ENCODE measurements at regions not wholly inside any gene's neighbourhood (a gene's known extent, or its start where the extent isn't known, plus 50 kb on each side); places are given as distances from the start of the nearest gene placed in this dataset.

- Histone ChIP-seq H3K4me1 (no peaks in the 10 kb centered on the region), H3K9me3 (peaks cover 4% of the 10 kb centered on the region), H3K4me3 (no peak overlapping the region), H3K27ac (no peak overlapping the region), H3K27me3 (ENCODE audit: insufficient read depth in 3 of 3, low read length in 2 of 3) (peaks cover 0 to 3% (median 0%) of the 10 kb centered on the region in 3 donors), H3K36me3 (ENCODE audit: insufficient read depth in 1 of 2, low read depth in 1 of 2) (no peaks in the 10 kb centered on the region)
- intact Hi-C loops (cut with DNase I): no loop called here
- WGBS, 3 donors: 75 to 90% (median 84%) methylated on average over 3 of the region's 3 CpGs
- ATAC-seq: no peak
- no peak for TF ChIP-seq CTCF (IDR thresholded peaks at IDR 0.05)
- no peak for DNase-seq
Observed at GRCh38 chr4:75158451-75158850, 225.5 kb downstream of the PARM1 start.

GRCh38 chr4:75154994-75155393 lies 222.1 kb downstream of the PARM1 start:
- peaks cover 0 to 3% (median 0%) of the 10 kb centered on the region in 3 donors for H3K27me3 ChIP-seq (ENCODE audit: insufficient read depth in 3 of 3, low read length in 2 of 3)
- intact Hi-C loops (cut with DNase I): no loop called here
- ATAC-seq (no peak), DNase-seq (no peak)
- no peaks in the 10 kb centered on the region for H3K4me1 ChIP-seq
- H3K4me3 ChIP-seq: no peak overlapping the region
- TF ChIP-seq CTCF (IDR thresholded peaks at IDR 0.05): no peak
- no peak overlapping the region for H3K27ac ChIP-seq
- no peaks in the 10 kb centered on the region for H3K36me3 ChIP-seq (ENCODE audit: insufficient read depth in 1 of 2, low read depth in 1 of 2)
- peaks cover 4% of the 10 kb centered on the region for H3K9me3 ChIP-seq

GRCh38 chr4:75146223-75146622 lies 213.3 kb downstream of the PARM1 start:
- DNase-seq: no peak
- H3K27me3 ChIP-seq (ENCODE audit: insufficient read depth in 3 of 3, low read length in 2 of 3): no peaks in the 10 kb centered on the region
- no peaks in the 10 kb centered on the region for H3K4me1 ChIP-seq
- intact Hi-C loops (cut with DNase I): no loop called here
- no peak for ATAC-seq
- H3K4me3 ChIP-seq: no peak overlapping the region
- no peaks in the 10 kb centered on the region for H3K9me3 ChIP-seq
- H3K27ac ChIP-seq: no peak overlapping the region
- TF ChIP-seq CTCF (IDR thresholded peaks at IDR 0.05): no peak
- WGBS, 3 donors: 68 to 77% (median 73%) methylated on average over 1 of the region's 1 CpG
- H3K36me3 ChIP-seq (ENCODE audit: insufficient read depth in 1 of 2, low read depth in 1 of 2): no peaks in the 10 kb centered on the region

DNA sequence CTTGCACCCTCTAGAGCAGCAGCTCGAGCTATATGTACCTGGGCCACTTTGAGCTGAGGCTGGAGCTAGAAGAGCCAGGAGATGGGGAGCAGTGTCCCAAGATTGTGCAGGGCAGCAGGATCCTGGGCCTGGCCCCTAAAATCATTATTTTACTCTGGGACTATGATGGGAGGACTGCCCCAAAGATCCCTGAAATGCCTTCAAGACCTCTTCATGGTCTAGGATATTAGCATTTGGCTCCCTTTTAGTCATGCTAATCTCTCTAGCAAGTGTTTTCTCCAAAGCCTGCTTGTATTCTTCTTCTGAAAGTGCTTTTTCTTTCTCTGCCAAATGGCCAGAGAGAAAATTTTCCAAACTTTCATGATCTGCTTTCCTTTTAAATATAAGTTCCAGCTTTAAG lies 211.6 kb downstream of the PARM1 start:
- no peaks in the 10 kb centered on the region for H3K9me3 ChIP-seq
- intact Hi-C loops (cut with DNase I): no loop called here
- no peak overlapping the region for H3K27ac ChIP-seq
- no peaks in the 10 kb centered on the region for H3K4me1 ChIP-seq
- no peak overlapping the region for H3K4me3 ChIP-seq
- ATAC-seq: no peak
- DNase-seq: no peak
- H3K36me3 ChIP-seq (ENCODE audit: insufficient read depth in 1 of 2, low read depth in 1 of 2): no peaks in the 10 kb centered on the region
- TF ChIP-seq CTCF (IDR thresholded peaks at IDR 0.05): no peak
- H3K27me3 ChIP-seq (ENCODE audit: insufficient read depth in 3 of 3, low read length in 2 of 3): no peaks in the 10 kb centered on the region
- 83 to 94% (median 87%) methylated on average over 1 of the region's 1 CpG for WGBS, 3 donors

GRCh38 chr4:75142850-75143249 lies 209.9 kb downstream of the PARM1 start:
- DNase-seq: no peak
- no peak for ATAC-seq
- 85 to 90% (median 89%) methylated on average over 1 of the region's 1 CpG for WGBS, 3 donors
- Histone ChIP-seq H3K9me3 (no peaks in the 10 kb centered on the region), H3K27me3 (ENCODE audit: insufficient read depth in 3 of 3, low read length in 2 of 3) (no peaks in the 10 kb centered on the region), H3K4me3 (no peak overlapping the region), H3K27ac (no peak overlapping the region), H3K4me1 (no peaks in the 10 kb centered on the region), H3K36me3 (ENCODE audit: insufficient read depth in 1 of 2, low read depth in 1 of 2) (no peaks in the 10 kb centered on the region)
- TF ChIP-seq CTCF (IDR thresholded peaks at IDR 0.05): no peak
- intact Hi-C loops (cut with DNase I): no loop called here

All from psoas muscle (tissue), 7 donors.